GM23338 (cell line): ENCODE measurements at regions not wholly inside any gene's neighbourhood (a gene's known extent, or its start where the extent isn't known, plus 50 kb on each side); places are given as distances from the start of the nearest gene placed in this dataset.

Experiments used
- CREB1 ChIP-seq: fragments of 250-450 bp; sonication (Bioruptor Pico); IDR thresholded peaks from 2 replicates; pipeline ENCODE4 v1.5.0; 2020; ENCODE audit warnings: low read depth, mild to moderate bottlenecking, moderate library complexity
- EZH2 ChIP-seq: fragments of 200-600 bp; sonication (generic); IDR thresholded peaks from one replicate; pipeline ENCODE4 v1.8.0; 2017; ENCODE audit warnings: antibody characterized with exemption, mild to moderate bottlenecking, low read depth; ENCODE audit not compliant: unreplicated experiment
- EZH2phosphoT487 ChIP-seq: fragments of 200-600 bp; sonication (generic); IDR thresholded peaks from one replicate; pipeline ENCODE4 v1.8.1; 2018; ENCODE audit warnings: antibody characterized with exemption; ENCODE audit not compliant: unreplicated experiment
- JUNB ChIP-seq: IDR thresholded peaks from one replicate; pipeline ENCODE4 v1.6.1; 2016; ENCODE audit warnings: antibody characterized with exemption; ENCODE audit not compliant: unreplicated experiment
- NANOG ChIP-seq: IDR thresholded peaks from 2 replicates; pipeline ENCODE4 v1.6.1; 2016; ENCODE audit warnings: antibody characterized with exemption, borderline replicate concordance
- POLR2AphosphoS5 ChIP-seq: IDR thresholded peaks from 2 replicates; pipeline ENCODE4 v1.6.1; 2016; ENCODE audit warnings: antibody characterized with exemption, low read depth
- STAT1 ChIP-seq: IDR thresholded peaks from one replicate; pipeline ENCODE4 v1.6.1; 2016; ENCODE audit warnings: antibody characterized with exemption; ENCODE audit not compliant: unreplicated experiment
- ZNF114 ChIP-seq: fragments of 250-450 bp; sonication (Bioruptor Pico); IDR thresholded peaks from 2 replicates; pipeline ENCODE4 v1.5.0; 2020; ENCODE audit warnings: mild to moderate bottlenecking, moderate library complexity
- ZNF331 ChIP-seq: fragments of 250-450 bp; sonication (Bioruptor Pico); IDR thresholded peaks from 2 replicates; pipeline ENCODE4 v1.5.0; 2020; ENCODE audit warnings: low read depth, mild to moderate bottlenecking, moderate library complexity
- TF ChIP-seq, protein P1 (sequence below), 2 experiments: fragments of 200-600 bp in 1 of 2; sonication (generic) in 1 of 2; conservative IDR thresholded peaks; 2 replicates each; pipeline versions ENCODE4 v1.5.1 to v1.6.1; 2016 to 2017; ENCODE audit warnings: antibody characterized with exemption in 2 of 2, low read depth in 2 of 2, mild to moderate bottlenecking in 2 of 2, moderate library complexity in 1 of 2
- TF ChIP-seq, protein P2 (sequence below): IDR thresholded peaks from one replicate; pipeline ENCODE4 v1.6.1; 2018; ENCODE audit warnings: antibody characterized with exemption; ENCODE audit not compliant: unreplicated experiment
- TF ChIP-seq, protein P3 (sequence below): IDR thresholded peaks from 2 replicates; pipeline ENCODE4 v1.6.1; 2016; ENCODE audit warnings: antibody characterized with exemption

DNA sequence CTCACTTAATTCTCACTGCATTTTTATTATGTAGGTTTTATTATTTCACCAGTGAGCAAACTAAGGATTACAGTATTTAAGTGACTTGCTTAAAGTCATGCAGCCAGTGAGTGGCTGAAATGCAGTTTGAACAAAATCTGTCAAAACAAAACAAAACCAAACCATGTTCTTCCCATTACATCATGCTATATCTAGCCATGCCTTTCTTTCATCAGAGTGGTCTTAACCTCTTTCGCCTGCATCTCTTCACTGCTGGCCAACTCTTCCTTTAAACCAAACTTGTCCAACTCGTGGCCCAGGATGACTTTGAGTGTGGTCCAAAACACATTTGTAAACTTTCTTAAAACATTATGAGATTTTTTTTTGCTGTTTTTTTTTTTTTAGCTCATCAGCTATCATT, 223.2 kb downstream of the PCDH7 start:
- no peak for TF ChIP-seq POLR2AphosphoS5
- TF ChIP-seq, protein P1, sequence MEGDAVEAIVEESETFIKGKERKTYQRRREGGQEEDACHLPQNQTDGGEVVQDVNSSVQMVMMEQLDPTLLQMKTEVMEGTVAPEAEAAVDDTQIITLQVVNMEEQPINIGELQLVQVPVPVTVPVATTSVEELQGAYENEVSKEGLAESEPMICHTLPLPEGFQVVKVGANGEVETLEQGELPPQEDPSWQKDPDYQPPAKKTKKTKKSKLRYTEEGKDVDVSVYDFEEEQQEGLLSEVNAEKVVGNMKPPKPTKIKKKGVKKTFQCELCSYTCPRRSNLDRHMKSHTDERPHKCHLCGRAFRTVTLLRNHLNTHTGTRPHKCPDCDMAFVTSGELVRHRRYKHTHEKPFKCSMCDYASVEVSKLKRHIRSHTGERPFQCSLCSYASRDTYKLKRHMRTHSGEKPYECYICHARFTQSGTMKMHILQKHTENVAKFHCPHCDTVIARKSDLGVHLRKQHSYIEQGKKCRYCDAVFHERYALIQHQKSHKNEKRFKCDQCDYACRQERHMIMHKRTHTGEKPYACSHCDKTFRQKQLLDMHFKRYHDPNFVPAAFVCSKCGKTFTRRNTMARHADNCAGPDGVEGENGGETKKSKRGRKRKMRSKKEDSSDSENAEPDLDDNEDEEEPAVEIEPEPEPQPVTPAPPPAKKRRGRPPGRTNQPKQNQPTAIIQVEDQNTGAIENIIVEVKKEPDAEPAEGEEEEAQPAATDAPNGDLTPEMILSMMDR (conservative IDR thresholded peaks at IDR 0.05; ENCODE audit: low read depth in 2 of 2): no peak
- TF ChIP-seq EZH2: no peak
- TF ChIP-seq STAT1: no peak
- no peak for TF ChIP-seq EZH2phosphoT487
- TF ChIP-seq ZNF114 (CRISPR knock-in tag): no peak
- TF ChIP-seq, protein P2, sequence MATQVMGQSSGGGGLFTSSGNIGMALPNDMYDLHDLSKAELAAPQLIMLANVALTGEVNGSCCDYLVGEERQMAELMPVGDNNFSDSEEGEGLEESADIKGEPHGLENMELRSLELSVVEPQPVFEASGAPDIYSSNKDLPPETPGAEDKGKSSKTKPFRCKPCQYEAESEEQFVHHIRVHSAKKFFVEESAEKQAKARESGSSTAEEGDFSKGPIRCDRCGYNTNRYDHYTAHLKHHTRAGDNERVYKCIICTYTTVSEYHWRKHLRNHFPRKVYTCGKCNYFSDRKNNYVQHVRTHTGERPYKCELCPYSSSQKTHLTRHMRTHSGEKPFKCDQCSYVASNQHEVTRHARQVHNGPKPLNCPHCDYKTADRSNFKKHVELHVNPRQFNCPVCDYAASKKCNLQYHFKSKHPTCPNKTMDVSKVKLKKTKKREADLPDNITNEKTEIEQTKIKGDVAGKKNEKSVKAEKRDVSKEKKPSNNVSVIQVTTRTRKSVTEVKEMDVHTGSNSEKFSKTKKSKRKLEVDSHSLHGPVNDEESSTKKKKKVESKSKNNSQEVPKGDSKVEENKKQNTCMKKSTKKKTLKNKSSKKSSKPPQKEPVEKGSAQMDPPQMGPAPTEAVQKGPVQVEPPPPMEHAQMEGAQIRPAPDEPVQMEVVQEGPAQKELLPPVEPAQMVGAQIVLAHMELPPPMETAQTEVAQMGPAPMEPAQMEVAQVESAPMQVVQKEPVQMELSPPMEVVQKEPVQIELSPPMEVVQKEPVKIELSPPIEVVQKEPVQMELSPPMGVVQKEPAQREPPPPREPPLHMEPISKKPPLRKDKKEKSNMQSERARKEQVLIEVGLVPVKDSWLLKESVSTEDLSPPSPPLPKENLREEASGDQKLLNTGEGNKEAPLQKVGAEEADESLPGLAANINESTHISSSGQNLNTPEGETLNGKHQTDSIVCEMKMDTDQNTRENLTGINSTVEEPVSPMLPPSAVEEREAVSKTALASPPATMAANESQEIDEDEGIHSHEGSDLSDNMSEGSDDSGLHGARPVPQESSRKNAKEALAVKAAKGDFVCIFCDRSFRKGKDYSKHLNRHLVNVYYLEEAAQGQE: no peak
- no peak for TF ChIP-seq ZNF331 (CRISPR knock-in tag)
- no peak for TF ChIP-seq CREB1 (CRISPR knock-in tag)
- TF ChIP-seq JUNB: no peak
- no peak for TF ChIP-seq NANOG
- TF ChIP-seq, protein P3, sequence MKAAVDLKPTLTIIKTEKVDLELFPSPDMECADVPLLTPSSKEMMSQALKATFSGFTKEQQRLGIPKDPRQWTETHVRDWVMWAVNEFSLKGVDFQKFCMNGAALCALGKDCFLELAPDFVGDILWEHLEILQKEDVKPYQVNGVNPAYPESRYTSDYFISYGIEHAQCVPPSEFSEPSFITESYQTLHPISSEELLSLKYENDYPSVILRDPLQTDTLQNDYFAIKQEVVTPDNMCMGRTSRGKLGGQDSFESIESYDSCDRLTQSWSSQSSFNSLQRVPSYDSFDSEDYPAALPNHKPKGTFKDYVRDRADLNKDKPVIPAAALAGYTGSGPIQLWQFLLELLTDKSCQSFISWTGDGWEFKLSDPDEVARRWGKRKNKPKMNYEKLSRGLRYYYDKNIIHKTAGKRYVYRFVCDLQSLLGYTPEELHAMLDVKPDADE: no peak
